Skeletal muscle cell (primary cell): ENCODE measurements at regions not wholly inside any gene's neighbourhood (a gene's known extent, or its start where the extent isn't known, plus 50 kb on each side); places are given as distances from the start of the nearest gene placed in this dataset.
A peak's percentile ranks its signal among the peaks of the same experiment; 100 is the strongest.

ENCODE experiments used
- DNase-seq: peaks from one replicate; pipeline ENCODE4 v3.0.0-alpha.2; 2010; ENCODE audit warnings: low read depth
- H3K4me3 ChIP-seq: 2 replicates; pipeline ENCODE4 v1.5.1; 2011; ENCODE audit warnings: low read depth, mild to moderate bottlenecking, control low read depth, low read length, moderate library complexity

- no peak for DNase-seq
- no peak overlapping the region for H3K4me3 ChIP-seq
Measured at GRCh38 chr1:115184260-115184950, 95.1 kb upstream of the TSPAN2 start.

DNA sequence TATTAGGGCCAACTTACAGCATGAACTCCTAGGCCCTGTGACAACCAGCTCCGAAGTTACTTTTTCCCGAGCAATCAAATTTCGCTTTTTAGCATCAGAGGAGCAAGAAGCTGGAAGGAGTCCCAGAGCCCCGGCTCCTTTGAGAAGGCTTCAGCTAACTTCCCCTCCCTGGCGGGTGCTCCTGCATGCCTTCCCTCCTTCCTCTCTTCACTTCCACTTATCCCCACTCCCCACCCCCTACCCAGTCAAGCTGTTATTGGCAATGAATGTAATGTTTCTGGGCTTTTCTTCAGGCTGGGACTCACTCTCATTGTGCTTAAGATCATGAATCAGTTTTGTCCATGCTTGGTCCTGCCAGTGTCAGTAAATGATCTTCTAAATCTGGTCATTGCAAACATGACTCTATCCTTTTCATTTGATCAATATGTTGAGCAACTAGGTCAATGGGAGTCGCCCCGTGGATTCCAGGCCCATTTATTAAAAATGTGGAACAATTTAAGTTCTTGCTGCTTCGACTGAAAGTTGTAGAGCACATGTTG lies 94.5 kb upstream of the TSPAN2 start:
- no peak for DNase-seq

DNA sequence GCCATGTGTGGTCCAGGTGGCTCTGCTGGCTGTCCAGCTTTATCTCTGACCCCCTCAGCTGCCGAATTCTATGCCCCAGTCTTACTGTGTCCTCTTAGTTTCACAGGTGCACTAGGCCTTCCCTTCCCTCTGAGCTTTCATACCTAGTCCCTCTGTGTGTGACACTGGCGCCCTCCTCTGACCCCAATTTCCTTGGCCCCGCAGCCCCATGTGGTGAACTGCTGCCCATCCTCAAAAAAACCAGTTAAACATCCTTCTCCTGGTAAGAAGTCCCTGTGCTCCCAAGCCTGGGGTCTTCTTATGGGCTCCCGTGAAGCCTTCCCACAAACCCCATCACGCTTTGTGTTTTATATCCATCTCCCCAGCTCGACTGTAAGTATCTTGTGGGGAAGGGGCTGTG lies 93.9 kb upstream of the TSPAN2 start:
- no peak overlapping the region for H3K4me3 ChIP-seq
- DNase-seq, result no peak

More for the DNA sequence above, 94.5 kb upstream of the TSPAN2 start:
- H3K4me3 ChIP-seq, result no peak overlapping the region

DNA sequence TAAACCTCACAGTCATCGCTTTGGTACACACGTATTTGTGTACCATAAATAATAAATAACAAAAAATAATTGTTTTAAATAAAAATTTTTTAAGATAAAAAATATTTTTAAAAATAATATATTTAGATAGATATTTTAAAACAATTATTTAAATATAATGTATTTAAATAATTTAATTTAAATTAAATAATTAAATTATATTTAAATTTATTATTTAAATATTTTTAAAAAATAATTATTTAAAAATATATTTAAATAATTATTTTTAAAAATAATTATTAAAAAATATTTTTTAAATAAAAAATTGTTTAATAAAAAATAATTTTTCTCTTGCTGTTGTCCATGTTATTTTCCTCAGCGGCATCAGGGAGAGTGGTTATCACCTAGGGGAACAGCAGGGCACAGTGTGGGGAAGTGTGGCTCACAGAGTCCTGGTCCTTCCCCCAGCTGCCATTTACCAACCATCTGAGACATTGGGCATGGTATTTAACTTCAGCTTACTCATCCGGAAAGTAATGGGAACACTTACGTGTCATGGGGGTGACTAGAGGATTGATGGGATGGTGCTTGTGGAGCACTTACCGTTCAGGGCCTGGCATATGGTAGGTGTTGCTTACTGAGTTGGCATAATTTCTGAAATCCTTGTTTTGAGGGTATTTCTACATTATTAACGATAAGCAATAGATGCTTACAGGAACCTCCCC lies 92.9 kb upstream of the TSPAN2 start:
- H3K4me3 ChIP-seq, result no peak overlapping the region
- DNase-seq, result no peak

DNA sequence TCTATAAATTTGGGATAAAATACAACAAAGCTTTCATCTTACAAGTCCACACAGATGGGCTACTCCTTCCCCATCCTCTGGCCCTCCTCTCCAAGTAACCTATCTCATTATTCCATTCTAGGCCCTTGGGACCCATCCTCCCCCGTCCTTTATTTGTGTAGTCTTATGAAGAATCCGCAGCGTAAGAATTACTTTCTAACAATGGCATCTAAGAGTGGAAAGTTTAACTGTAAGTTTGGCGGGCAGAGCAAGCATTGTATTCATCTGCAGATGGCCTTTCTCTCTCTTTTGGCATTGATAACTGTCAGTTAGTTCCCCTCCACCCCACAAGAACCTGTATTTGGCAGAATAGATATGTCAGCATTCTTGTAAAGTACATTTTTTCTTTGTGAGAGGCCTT lies 91.9 kb upstream of the TSPAN2 start:
- no peak for DNase-seq
- H3K4me3 ChIP-seq, result no peak overlapping the region

- peak; percentile 77 for DNase-seq
- H3K4me3 ChIP-seq, result no peak overlapping the region
Measured at GRCh38 chr1:115179397-115180079, 90.2 kb upstream of the TSPAN2 start.

GRCh38 chr1:115176189-115176588 lies 86.9 kb upstream of the TSPAN2 start:
- H3K4me3 ChIP-seq, result no peak overlapping the region
- DNase-seq, result no peak

GRCh38 chr1:115175596-115175995 lies 86.3 kb upstream of the TSPAN2 start:
- H3K4me3 ChIP-seq, result no peak overlapping the region

GRCh38 chr1:115173151-115173550 lies 83.8 kb upstream of the TSPAN2 start:
- no peak for DNase-seq
- no peak overlapping the region for H3K4me3 ChIP-seq

More at GRCh38 chr1:115175596-115175995, 86.3 kb upstream of the TSPAN2 start:
- no peak for DNase-seq

DNA sequence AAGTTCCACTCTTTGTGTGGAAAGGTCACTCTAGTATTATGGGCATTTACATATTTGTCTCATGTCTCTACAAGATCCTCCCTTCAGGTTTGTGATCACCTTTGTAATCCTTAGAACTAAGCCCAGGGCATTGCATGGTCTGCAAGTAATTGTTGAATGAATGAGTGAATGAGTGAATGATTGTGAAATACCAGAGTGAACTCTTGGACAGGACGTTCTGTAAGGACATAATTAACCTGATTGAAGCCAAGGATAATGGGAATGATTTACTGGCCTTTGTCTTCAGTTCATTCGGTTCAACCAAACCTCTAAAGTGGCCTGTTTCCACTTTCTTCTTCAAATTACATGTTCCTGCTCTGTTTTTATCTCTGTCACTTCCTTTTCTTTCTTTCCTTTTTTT lies 83.0 kb upstream of the TSPAN2 start:
- H3K4me3 ChIP-seq, result no peak overlapping the region
- no peak for DNase-seq

GRCh38 chr1:115170961-115171392 lies 81.7 kb upstream of the TSPAN2 start:
- no peak overlapping the region for H3K4me3 ChIP-seq
- no peak for DNase-seq

GRCh38 chr1:115170377-115170776 lies 81.1 kb upstream of the TSPAN2 start:
- no peak overlapping the region for H3K4me3 ChIP-seq
- DNase-seq, result no peak

DNA sequence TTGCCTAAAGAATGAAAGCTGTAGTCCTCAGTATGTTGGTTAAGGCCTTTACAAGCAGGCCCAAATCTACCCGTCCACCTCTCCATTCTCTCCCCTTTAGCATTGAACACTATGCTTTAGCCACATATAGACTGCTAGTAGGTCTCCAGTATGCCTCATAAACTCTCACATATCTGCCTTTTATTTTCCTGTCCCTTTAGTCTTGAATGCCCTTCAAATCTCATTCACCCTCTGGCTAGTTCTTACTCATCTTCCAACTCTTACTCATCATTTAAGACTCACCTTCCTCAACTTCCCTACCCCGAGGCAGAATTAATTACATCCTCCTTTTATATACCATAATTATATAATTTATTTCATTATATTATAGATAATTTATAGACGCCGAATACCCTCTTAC lies 78.7 kb upstream of the TSPAN2 start:
- no peak for DNase-seq
- H3K4me3 ChIP-seq, result no peak overlapping the region

GRCh38 chr1:115166531-115167091 lies 77.3 kb upstream of the TSPAN2 start:
- H3K4me3 ChIP-seq, result no peak overlapping the region
- DNase-seq, result no peak

DNA sequence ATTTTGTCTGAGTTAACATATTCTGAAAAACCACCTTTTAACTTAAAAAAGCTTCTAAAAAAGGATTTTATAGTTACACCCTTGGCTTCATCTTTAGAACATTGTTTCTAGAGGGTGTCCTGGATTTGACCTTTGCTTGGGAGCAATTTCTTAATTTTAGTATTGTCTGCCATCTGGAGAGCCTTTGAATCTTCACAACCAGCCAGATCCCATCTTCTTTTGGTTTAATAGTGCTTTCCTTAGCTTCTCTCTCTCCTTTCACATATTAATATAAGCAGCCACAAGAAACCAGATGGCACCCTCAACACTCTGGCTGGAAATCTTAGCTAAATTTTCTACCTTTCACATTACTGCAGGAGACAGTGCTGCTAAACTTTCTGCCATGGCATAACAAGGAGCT lies 76.5 kb upstream of the TSPAN2 start:
- no peak for DNase-seq
- H3K4me3 ChIP-seq, result no peak overlapping the region

- no peak overlapping the region for H3K4me3 ChIP-seq
- DNase-seq, result no peak
Measured at GRCh38 chr1:115164940-115165705, 75.8 kb upstream of the TSPAN2 start.

GRCh38 chr1:115164484-115164883 lies 75.2 kb upstream of the TSPAN2 start:
- no peak overlapping the region for H3K4me3 ChIP-seq
- no peak for DNase-seq

GRCh38 chr1:115160728-115161127 lies 71.4 kb upstream of the TSPAN2 start:
- DNase-seq, result no peak
- no peak overlapping the region for H3K4me3 ChIP-seq

GRCh38 chr1:115159958-115160357 lies 70.7 kb upstream of the TSPAN2 start:
- no peak overlapping the region for H3K4me3 ChIP-seq
- DNase-seq, result no peak
